Hindlimb muscle (tissue), 1 donor: ENCODE measurements at regions not wholly inside any gene's neighbourhood (a gene's known extent, or its start where the extent isn't known, plus 50 kb on each side); places are given as distances from the start of the nearest gene placed in this dataset.
"Not testable (repeated sequence)": the region's sequence is repeated elsewhere in the genome, so short reads cannot be mapped to it uniquely, and the experiment has no call there.

Source experiments
- DNase-seq: peaks from one replicate; pipeline ENCODE4 v3.0.0-alpha.2; 2013

- no peak for DNase-seq
Observed at GRCh38 chr7:153012203-153012602, 252.7 kb downstream of the ACTR3B start.

- DNase-seq: no peak
Observed at GRCh38 chr7:153017223-153017622, 257.7 kb downstream of the ACTR3B start.

DNA sequence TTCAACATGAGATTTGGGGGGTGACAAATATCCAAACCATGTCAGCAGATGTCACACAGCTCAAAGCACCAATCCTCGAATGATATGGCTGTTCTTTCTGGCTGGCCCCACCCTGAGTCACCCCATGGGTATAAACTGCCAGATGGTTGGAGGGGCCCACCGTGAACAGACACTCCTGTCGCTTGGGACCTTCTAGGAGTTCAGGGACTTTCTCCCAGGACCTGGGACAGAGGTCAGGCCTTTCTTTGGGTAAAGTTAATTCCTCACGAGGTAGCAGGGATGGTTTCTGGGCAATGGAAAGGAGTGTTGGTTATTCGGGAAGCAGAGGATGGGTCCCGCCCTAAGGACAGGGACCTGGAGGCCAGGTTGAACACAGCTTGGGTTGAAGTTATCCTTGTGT, 262.0 kb downstream of the ACTR3B start:
- no peak for DNase-seq

DNA sequence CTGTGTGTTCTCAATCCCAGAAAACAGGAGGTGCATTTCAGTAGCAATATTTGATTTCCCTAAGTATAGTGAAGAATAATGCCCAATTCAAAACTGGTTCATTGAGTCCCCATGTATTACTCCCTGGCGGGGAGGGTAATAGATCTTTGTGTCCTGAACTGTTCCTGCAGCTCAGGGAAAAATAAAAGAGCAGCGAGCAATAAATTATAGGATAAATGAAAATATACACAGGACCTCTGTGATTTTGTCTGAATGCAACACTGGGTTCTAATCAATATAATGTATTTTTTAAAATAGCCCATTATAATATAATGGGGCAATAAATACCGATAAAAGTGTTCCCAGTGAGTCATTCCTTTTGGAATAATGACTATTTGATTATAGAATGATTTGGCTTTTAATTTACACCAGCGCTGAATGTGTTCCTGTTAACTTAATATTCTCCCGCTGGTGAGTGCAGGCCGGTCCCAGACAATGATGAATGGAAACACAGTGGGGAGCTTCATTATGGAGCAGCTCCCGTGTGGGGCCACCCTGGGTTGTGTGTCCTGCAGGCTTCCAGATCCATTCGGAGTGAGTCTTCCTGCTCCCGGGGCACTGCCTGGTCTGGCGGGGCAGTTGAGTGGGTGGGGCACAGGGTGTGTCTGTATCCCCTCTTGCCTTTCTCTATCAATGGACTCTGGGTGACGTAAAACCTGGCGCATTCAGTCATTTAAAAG, 263.1 kb downstream of the ACTR3B start:
- no peak for DNase-seq

DNA sequence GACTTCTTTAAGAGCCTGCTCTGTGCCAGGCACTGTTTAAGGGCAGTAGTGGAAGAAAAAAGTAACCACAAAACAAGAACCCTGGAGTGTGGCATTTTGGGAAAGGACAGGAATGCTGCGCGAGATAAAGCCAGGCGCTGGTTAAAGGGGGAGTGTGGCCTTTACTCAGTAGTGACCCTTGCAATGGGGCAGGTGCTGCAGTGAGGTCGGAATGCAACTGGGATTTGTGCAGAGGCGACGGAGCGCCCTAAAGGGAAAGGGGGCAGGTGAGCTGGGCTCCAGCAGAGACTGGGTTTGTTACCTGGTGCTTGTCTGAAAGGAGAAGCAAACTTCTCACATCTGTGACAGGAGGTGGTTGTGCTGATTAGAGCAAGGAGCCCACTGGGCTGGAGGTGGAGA, 263.6 kb downstream of the ACTR3B start:
- no peak for DNase-seq

DNA sequence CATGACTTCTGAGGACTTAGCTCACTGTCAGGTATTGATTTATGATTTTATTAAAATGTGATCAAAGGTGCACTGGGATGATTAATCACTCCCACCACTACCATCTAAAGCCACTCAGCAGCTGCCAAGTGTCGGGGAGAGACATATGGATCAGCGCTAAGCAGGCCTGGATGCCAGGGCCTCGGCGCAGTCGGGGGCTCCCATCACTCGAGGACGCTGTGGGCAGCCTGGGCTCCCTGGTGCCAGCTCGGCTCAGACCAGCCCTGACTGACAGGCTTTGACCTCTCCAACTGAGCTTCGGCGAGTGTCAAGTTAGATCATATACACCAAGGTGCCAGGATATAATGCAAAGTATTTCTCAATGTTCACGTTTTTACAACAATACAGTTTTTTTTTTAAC, 267.7 kb downstream of the ACTR3B start:
- no peak for DNase-seq

- DNase-seq: no peak
Observed at GRCh38 chr7:153027904-153028303, 268.4 kb downstream of the ACTR3B start.

DNA sequence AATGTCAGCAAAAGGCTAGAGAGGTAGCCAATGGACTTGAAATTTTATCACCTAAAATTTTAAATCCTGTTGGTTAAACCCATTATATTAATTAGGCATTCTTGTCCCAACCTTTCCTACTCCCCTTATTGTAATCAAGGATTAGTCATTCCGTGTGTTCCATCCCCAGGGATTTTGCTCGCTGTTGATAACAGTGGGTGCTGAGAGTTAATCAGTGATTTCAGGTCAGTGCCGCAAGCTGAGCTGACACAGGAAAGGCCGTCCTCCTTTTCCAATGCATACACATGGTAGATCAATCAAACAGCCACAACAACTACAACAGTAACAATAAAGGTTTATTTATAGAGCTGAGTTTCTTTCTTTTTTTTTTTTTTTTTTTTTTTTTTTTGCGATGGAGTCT, 271.4 kb downstream of the ACTR3B start:
- DNase-seq: no peak

DNA sequence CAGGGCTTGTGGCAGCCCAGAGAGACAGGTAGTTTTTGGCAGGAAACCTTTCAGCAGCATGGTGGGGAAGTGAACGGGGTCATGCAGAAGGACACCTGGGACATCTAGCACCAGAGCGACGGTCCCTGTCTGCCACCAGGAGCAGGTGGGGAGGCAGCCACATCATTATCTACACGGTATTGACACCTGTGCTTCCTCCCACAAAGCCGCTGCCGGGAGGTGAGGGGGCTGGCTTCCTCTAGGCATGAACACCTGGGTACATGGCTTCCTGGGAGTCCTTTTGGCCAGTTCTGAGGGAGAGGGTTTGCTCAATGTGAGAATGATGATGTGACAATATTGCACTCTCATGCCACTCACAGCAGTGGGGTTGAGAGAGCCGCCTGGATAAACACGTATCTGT, 275.2 kb downstream of the ACTR3B start:
- DNase-seq: no peak

GRCh38 chr7:153036396-153037063, 277.0 kb downstream of the ACTR3B start:
- no peak for DNase-seq

DNA sequence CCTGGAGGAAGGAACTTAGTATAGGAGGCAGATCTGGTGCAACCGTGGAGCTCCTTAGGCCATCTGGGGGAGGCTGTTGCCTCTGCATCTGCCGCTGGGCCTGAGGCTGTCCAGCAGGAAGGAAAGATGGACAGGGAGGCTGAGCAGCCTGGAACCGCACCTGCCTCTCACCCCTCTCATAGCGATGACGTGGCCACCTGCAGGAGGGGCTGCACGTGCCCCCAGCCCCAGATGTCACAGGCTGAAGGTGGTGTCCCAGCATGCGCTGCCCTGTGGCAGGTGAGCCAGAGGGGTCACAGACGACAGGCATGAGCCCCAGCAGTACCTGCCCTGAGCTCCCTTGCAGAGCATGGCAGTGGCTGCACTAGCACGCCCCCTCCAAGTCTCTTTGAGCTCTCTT, 283.9 kb downstream of the ACTR3B start:
- DNase-seq: no peak

DNA sequence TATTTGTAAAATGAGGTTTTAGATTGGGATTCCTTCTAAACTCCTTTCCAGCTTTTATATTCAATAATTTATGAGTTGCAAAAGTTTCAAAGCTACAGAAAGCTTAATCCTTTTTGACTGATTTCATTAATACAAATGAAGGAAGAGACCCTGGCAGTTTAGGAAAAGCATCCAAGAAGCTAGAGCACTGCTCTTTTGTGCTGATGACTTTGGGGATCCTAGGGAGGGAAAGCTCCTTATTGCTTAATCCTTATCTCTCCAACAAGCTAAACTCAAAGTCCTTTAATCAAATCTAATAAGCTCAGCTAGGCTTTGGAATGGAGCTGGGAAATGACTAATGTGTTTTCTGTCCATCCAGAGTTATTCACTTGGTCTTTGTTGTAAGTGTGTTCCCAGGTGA, 285.4 kb downstream of the ACTR3B start:
- DNase-seq: no peak

- no peak for DNase-seq
Observed at GRCh38 chr7:153047079-153047959, 287.8 kb downstream of the ACTR3B start.

- DNase-seq: no peak
Observed at GRCh38 chr7:153052206-153052605, 292.7 kb downstream of the ACTR3B start.

DNA sequence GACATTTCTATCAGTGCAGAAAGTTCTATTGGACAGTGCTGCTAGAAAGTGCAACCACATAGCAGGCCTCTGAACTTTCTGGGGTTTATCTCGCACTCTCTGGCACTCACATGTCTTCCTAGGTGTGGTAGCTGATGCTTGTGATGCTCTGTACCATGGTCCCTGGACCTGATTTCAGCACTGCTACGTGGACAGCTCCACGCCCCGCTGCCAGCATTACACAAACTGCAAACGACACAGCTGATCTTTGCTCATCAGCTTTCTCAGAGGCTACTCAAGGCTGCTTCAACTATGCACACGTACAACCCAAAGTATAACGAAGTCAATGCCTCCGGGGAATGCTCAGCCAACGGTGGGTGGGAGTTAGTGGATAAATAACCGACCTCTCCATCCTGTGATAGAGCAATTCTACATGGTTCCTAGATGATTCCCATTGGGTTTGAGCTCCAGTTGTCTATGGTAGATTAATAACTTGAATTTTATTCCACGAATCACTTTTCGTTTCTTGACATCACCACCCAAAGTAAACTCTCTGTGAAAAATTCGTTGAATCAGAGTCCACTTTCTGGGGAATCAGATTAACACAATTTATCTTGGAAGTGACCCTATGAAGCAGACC, 302.5 kb downstream of the ACTR3B start:
- DNase-seq: peak; percentile 11

GRCh38 chr7:153065051-153065450, 305.5 kb downstream of the ACTR3B start:
- no peak for DNase-seq

GRCh38 chr7:153066711-153067110, 307.2 kb downstream of the ACTR3B start:
- no peak for DNase-seq

DNA sequence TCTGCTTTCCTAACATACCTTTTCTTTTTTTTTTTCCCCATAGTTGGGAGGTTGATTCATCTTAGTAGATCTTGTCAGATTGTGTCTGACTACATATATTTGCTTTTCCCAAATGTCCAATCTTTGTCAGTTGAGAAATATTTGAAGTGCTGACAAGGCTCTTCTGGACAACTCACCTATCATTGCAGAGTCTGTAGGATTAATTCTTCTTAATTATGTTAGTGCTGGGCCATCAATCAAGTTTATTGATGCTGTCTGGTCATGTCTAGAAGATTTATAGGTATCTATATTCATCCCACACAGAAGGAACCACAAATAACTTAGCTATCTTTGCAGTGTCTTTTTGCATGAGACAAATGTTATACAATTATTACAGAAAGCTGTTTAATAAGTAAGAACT, 310.6 kb downstream of the ACTR3B start:
- DNase-seq: no peak

DNA sequence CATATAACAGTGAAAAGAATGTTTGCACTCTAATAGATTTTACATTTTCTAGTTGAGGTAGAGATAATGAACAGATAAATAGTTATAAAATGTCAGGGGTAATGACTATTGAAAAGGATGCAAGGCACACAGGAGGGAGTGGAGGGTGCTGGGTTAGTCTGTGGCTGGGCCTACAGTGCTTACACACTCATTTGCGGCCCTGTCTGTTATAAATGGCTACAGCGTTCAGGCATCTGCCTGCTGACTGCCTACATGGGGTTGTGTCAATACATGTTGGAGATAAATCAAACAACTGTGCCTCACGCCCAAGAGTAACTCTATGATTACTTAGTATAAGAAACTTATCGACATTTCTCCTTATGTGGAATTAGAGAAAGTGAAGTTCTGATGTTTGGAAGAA, 313.3 kb downstream of the ACTR3B start:
- DNase-seq: no peak

DNA sequence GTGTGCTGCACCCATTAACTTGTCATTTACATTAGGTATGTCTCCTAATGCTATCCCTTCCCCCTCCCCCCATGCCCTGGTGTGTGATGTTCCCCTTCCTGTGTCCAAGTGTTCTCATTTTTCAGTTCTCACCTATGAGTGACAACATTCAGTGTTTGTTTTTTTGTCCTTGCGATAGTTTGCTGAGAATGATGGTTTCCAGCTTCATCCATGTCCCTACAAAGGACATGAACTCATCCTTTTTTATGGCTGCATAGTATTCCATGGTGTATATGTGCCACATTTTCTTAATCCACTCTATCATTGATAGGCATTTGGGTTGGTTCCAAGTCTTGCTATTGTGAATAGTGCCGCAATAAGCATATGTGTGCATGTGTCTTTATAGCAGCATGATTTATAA, 316.7 kb downstream of the ACTR3B start:
- DNase-seq: not testable (repeated sequence)

DNA sequence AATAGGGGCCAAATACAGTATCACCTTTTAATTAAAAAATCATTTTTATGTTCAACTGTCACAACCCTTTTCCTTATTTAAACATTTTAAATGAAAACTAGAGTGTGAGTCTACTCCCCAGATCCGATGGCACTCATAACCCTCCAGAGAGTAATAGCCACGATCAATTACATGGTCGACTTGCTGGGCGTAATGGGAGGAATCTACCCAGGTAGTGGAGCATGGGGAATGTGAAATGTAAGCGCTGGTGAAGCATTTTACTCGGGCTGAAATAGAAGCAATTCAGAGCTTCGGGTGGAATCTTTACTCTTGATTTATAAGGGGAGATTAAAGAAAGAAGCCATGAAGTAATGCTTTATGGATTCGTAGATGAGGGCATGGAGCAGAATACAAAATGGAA, 321.9 kb downstream of the ACTR3B start:
- no peak for DNase-seq

DNA sequence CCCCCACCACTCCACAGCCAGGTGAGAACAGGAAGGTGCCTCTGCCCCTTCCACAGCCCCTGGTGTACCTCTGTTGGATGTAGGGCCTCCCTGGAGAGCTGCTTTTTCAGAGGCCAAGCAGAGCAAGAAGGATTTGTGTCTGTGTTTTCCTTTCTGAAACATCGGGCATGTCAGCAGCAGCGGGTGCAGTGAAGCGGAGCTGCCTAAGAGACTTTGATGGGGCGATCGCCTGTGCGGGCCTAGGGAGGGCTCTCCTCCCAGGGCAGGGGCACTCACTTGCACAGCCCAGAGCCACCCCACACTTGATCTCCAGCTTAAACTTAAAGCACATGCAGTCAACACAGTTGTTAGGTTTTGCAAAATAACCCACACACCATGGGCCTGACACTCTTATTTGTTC, 324.7 kb downstream of the ACTR3B start:
- no peak for DNase-seq

GRCh38 chr7:153087498-153087897, 327.9 kb downstream of the ACTR3B start:
- DNase-seq: no peak
